Germinal center (tissue), 1 donor: ENCODE measurements at regions not wholly inside any gene's neighbourhood (a gene's known extent, or its start where the extent isn't known, plus 50 kb on each side); places are given as distances from the start of the nearest gene placed in this dataset.
"Not testable (repeated sequence)": the region's sequence is repeated elsewhere in the genome, so short reads cannot be mapped to it uniquely, and the experiment has no call there.

Source experiments
- DNase-seq: peaks from one replicate; pipeline ENCODE4 v3.0.0; 2012; ENCODE audit warnings: mixed read lengths, low spot score

DNA sequence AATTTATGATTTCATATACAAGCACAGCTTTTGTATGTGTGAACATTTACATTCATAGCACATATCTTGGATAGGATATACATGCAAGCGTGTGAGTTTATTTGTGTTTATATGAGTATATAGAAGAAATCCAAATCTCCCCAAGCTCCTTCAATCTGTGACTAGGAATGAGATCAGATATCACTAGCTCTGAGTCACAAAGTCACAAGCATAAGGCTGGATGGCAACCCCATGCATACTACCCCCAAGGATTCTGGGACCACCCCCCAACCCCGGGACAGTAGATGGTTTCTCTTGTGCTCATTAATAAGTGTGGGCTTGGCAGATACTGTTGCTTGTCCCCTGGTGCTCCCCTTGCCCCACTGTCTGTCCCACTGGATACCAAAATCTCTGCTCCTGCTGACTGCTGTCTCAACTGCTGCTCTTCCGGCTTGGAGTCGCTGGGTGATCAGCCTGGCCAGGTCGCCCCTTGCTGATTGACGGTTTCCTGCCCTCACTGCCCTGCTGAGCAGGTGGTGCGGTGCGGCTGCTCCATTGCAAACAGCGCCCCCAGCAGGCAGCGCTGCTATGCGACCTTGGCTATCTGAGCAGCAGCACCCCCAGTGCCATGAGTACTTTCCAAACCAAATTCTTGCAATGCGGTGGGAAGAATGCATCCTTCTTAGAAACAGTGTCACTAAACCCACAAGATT is 279.4 kb downstream of the CD83 start:
- peak; percentile 65 for DNase-seq

DNA sequence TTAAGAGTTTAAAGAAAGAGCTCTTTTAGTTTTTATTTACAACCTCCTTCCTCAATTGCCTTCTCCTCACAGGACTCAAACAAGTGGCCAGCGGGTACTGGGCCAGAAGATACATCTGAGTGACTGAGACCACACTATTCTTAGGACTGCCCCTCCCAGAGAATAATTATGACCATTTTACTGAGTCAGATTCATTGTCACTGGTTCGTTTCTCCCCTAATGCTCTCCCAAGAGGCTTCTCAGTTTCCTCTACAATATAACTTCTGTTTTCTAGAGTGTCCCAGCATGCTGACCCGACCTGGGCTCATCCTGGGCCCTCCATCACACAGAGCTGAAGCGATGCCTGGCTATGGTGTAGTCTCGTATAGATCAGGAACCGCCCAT is 279.9 kb downstream of the CD83 start:
- no peak for DNase-seq

DNA sequence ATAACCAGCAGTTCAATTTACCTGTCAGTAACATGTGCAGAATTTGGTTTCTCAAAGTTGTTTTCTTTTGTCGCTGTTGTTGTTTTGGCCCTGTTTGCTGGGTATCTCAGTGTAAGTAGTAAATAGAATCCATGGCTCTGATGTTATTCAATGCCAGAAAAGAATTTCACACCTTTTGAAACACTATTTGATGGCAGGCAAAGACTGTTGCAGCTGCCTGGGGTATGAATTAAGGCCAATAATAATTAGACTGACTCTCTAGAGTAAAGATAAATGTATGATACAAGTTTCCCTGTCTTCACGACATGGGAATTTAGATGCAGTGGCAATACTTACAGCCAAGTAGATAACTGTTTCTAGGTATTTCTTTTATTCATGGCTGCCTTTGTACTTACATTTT is 281.4 kb downstream of the CD83 start:
- no peak for DNase-seq

- no peak for DNase-seq
Measured at GRCh38 chr6:14399635-14400034, 282.1 kb downstream of the CD83 start.

DNA sequence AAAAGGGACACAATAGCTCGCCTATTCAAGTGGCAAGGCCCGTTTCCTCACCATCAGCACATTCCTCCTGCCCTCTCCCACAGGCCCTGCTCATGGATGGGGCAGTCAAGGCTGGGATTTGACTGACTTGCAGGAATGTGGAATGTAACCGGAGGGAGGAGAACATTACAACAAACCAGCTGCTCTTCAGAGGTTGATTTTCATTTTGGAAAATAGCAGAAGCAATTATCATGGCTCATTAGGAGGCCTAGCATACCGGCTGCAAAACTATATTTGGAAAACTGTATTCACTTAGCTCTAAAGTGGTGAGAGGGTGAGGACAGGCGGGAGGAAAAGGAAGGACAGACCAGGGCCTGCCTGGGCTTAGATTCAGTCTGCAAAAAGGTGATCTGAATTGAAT is 283.7 kb downstream of the CD83 start:
- no peak for DNase-seq

- DNase-seq: no peak
Measured at GRCh38 chr6:14406614-14407331, 289.2 kb downstream of the CD83 start.

- no peak for DNase-seq
Measured at GRCh38 chr6:14408446-14408845, 290.9 kb downstream of the CD83 start.

GRCh38 chr6:14412026-14412425 is 294.5 kb downstream of the CD83 start:
- no peak for DNase-seq

GRCh38 chr6:14415452-14415851 is 297.9 kb downstream of the CD83 start:
- DNase-seq: no peak

GRCh38 chr6:14417377-14417776 is 299.8 kb downstream of the CD83 start:
- DNase-seq: no peak

DNA sequence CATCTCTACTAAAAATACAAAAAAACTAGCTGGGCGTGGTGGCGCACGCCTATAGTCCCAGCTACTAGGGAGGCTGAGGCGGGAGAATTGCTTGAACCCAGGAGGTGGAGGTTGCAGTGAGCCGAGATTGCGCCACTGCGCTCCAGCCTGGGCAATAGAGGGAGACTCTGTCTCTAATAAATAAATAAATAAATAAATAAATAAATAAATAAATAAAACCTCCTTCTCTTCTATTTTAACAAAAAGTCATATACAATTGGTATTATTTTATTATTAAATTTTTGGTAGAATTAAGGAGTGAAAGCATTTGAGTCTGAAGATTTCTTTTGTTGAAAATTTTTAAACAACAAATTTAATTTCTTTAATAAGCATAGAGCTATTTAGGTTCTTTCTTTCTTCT is 301.7 kb downstream of the CD83 start:
- DNase-seq: not testable (repeated sequence)

- DNase-seq: no peak
Measured at GRCh38 chr6:14422061-14422460, 304.5 kb downstream of the CD83 start.

GRCh38 chr6:14422917-14423316 is 305.3 kb downstream of the CD83 start:
- no peak for DNase-seq

DNA sequence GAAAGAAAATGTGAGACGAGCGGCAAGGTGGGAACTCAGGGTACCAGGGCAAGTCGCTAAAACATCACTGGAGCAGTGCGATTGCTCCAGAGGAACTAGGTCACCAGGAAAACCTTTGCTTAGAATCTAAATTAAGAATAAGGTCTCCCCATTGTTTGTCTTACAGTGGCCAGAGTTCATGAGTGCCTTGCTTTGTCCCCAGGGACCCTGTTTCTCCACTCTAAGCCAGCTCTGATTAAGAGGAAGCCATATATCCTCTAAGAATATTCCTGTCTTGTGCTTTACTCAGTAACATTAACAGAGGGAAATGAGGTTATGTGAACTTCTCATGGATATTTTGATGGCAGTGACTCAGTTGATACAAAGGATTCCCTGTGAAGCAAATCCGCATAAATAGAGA is 305.8 kb downstream of the CD83 start:
- DNase-seq: no peak

- no peak for DNase-seq
Measured at GRCh38 chr6:14423955-14424354, 306.4 kb downstream of the CD83 start.

DNA sequence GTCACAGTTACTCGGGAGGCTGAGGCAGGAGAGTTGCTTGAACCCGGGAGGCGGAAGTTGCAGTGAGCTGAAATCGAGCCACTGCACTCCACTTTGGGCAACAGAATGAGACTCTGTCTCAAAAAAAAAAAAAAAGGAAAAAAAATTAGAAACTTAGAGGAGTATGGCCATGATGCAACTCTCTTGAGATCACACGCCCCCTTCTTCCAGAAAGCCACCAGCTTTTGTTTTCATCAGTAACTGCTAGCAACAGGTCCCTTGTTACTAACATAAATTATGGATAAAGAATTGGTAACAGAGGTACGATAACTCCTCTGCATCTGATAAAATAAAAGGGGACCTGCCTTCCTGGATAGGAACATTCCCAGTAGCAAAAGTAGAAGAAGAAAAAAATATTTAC is 308.2 kb downstream of the CD83 start:
- DNase-seq: no peak

GRCh38 chr6:14426281-14426680 is 308.7 kb downstream of the CD83 start:
- no peak for DNase-seq

DNA sequence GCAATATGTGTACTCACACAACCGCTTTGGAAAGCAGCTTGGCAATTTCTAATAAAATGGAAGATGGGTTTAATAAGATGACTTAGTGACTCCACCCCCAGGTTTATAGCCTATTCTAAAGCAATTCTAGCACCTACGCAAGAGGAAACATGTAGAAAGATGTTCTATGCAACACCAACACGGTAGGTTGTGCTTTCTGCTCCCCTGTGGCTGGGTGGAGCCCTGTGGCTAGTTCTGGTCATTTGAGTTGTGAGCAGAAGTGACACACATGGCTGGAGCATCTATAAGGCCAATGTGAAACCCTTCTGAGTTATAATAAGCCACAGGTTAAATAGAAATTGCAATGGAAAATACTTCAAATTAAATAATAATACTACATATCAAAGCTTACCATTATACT is 310.7 kb downstream of the CD83 start:
- DNase-seq: no peak

DNA sequence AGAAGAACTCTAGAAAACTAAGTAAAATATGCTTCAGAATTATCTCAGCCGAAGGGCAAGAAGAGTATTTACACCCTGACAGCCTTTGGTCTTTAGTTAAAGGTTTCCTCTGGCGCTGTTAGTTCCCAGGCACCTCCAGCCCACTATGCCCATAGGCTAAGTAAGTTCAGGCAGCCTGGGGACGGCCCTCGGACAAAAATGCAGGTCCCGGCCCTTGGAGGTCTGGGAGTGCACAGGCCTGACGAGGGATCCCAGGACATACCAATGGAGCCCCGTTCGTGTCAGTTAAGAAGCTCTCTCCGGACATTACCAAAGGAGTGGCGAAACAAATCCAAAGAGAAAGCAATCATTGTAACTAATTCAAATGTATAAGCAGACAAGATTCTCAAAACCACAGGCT is 311.8 kb downstream of the CD83 start:
- DNase-seq: no peak

DNA sequence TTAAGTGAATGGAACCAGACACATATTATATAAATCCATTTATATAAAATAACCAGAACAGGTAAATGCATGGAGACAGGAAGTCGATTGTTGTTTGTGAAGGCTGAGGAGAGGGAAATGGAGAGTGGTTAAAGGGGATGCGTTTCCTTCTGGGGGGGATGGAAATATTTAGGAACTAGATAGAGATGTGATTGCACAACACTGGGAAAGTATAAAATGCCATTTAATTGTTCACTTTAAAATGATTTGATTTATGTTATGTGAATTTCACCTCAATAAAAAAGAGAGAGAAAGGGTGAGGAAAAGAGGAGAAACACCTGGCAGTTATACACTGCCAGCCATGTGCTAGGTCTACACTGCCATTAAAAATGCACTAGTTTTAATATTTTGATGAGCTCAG is 312.6 kb downstream of the CD83 start:
- DNase-seq: no peak

GRCh38 chr6:14431385-14432330 is 314.1 kb downstream of the CD83 start:
- no peak for DNase-seq

GRCh38 chr6:14434916-14435690 is 317.5 kb downstream of the CD83 start:
- DNase-seq: no peak
